DOHH2 (cell line): ENCODE measurements at regions not wholly inside any gene's neighbourhood (a gene's known extent, or its start where the extent isn't known, plus 50 kb on each side); places are given as distances from the start of the nearest gene placed in this dataset.

Experiments
- H3F3A ChIP-seq: fragments of 200-600 bp; sonication (generic), shearing (Covaris generic); 2 replicates; pipeline ENCODE4 v1.6.0; 2016; ENCODE audit warnings: antibody characterized with exemption, mild to moderate bottlenecking; ENCODE audit not compliant: control insufficient read depth, insufficient read depth
- H3K27ac ChIP-seq: fragments of 200-600 bp; sonication (generic); 2 replicates; pipeline ENCODE4 v1.5.1; 2014; ENCODE audit warnings: low read depth, mild to moderate bottlenecking, low read length, moderate library complexity
- H3K27me3 ChIP-seq: fragments of 200-600 bp; sonication (generic); 2 replicates; pipeline ENCODE4 v1.6.1; 2014; ENCODE audit warnings: mild to moderate bottlenecking, low read length, mixed read lengths; ENCODE audit not compliant: control insufficient read depth
- H3K36me3 ChIP-seq: fragments of 200-600 bp; sonication (generic); 2 replicates; pipeline ENCODE4 v1.6.1; 2014; ENCODE audit warnings: mild to moderate bottlenecking, low read length, moderate library complexity, mixed read lengths; ENCODE audit not compliant: control insufficient read depth
- H3K4me1 ChIP-seq: fragments of 200-600 bp; sonication (generic); 2 replicates; pipeline ENCODE4 v1.6.1; 2014; ENCODE audit warnings: mild to moderate bottlenecking, low read length, mixed read lengths; ENCODE audit not compliant: control insufficient read depth
- H3K4me2 ChIP-seq: fragments of 200-600 bp; sonication (generic); 2 replicates; pipeline ENCODE4 v1.6.0; 2014; ENCODE audit warnings: mild to moderate bottlenecking, low read length, moderate library complexity
- H3K4me3 ChIP-seq: fragments of 200-600 bp; sonication (generic); 2 replicates; pipeline ENCODE4 v1.5.1; 2014; ENCODE audit warnings: mild to moderate bottlenecking, low read length, mixed read lengths
- H3K79me2 ChIP-seq: fragments of 200-600 bp; sonication (generic); 2 replicates; pipeline ENCODE4 v1.6.1; 2014; ENCODE audit warnings: mild to moderate bottlenecking, low read length, mixed read lengths; ENCODE audit not compliant: control insufficient read depth
- H3K9me2 ChIP-seq: fragments of 200-600 bp; sonication (generic); replicated peaks from 2 replicates; pipeline ENCODE4 v1.6.1; 2014; ENCODE audit warnings: mild to moderate bottlenecking, low read length, mixed read lengths; ENCODE audit not compliant: control insufficient read depth
- H3K9me3 ChIP-seq: fragments of 200-600 bp; sonication (generic); 2 replicates; pipeline ENCODE4 v1.6.1; 2014; ENCODE audit warnings: antibody characterized with exemption, low read length, mixed read lengths; ENCODE audit not compliant: control insufficient read depth, insufficient read depth
- H4K20me1 ChIP-seq: fragments of 200-600 bp; sonication (generic); 2 replicates; pipeline ENCODE4 v1.6.0; 2014; ENCODE audit warnings: low read depth, mild to moderate bottlenecking, antibody characterized with exemption, low read length, moderate library complexity; ENCODE audit not compliant: control insufficient read depth, insufficient read depth
- EZH2phosphoT487 ChIP-seq: fragments of 200-600 bp; sonication (generic); IDR thresholded peaks from 2 replicates; pipeline ENCODE4 v1.6.1; 2017; ENCODE audit warnings: borderline replicate concordance, mild to moderate bottlenecking, antibody characterized with exemption, low read length, moderate library complexity, mixed read lengths
- TF ChIP-seq, protein P1 (sequence below): fragments of 200-600 bp; sonication (generic); IDR thresholded peaks from one replicate; pipeline ENCODE4 v1.5.1; 2014; ENCODE audit warnings: antibody characterized with exemption, mild to moderate bottlenecking, low read depth, low read length; ENCODE audit not compliant: poor library complexity, severe bottlenecking

DNA sequence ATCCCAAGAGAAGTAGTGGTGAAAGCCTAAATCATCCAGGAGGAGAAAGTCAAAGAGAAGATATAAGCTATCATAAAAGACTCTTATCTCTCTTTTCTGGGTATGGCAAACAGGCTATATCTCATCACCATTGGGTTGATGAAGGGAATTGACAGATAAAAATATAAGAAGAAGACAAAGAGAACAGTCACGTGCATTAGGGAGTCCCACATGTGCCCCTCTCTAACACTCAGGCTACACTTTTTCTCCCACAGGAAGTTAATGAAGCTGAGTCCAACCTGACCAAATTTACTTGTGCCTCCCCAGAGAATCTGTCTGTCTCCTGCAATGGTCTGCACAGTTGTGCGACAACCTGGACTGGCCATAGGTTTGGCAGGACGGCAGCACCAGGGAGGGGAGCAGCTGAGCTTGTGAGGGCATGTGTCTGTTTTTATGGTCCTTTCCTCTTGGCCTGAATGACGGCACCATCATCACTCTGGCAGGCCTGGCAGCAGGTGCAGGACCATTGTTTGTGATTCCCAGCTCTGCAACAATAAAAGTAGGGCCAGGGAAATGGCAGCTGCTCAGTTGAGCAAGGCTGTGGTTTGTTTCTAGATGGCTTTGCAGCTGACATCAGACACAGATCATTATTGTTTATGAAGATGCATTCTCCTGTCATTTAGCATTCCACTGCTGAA lies 144.5 kb upstream of the MCHR2 start:
- no peak overlapping the region for H3K27ac ChIP-seq
- H4K20me1 ChIP-seq = no peaks in the 10 kb centered on the region
- no peaks in the 10 kb centered on the region for H3K36me3 ChIP-seq
- H3F3A ChIP-seq = no peaks in the 10 kb centered on the region
- no peak for TF ChIP-seq EZH2phosphoT487
- TF ChIP-seq, protein P1, sequence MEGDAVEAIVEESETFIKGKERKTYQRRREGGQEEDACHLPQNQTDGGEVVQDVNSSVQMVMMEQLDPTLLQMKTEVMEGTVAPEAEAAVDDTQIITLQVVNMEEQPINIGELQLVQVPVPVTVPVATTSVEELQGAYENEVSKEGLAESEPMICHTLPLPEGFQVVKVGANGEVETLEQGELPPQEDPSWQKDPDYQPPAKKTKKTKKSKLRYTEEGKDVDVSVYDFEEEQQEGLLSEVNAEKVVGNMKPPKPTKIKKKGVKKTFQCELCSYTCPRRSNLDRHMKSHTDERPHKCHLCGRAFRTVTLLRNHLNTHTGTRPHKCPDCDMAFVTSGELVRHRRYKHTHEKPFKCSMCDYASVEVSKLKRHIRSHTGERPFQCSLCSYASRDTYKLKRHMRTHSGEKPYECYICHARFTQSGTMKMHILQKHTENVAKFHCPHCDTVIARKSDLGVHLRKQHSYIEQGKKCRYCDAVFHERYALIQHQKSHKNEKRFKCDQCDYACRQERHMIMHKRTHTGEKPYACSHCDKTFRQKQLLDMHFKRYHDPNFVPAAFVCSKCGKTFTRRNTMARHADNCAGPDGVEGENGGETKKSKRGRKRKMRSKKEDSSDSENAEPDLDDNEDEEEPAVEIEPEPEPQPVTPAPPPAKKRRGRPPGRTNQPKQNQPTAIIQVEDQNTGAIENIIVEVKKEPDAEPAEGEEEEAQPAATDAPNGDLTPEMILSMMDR = no peak
- no peaks in the 10 kb centered on the region for H3K4me1 ChIP-seq
- no peaks in the 10 kb centered on the region for H3K27me3 ChIP-seq
- H3K9me3 ChIP-seq = no peaks in the 10 kb centered on the region
- H3K4me3 ChIP-seq = no peak overlapping the region
- H3K4me2 ChIP-seq = no peak overlapping the region
- no peaks in the 10 kb centered on the region for H3K9me2 ChIP-seq
- H3K79me2 ChIP-seq = no peaks in the 10 kb centered on the region

GRCh38 chr6:100137759-100138158 lies 143.7 kb upstream of the MCHR2 start:
- TF ChIP-seq EZH2phosphoT487 = no peak
- TF ChIP-seq, protein P1 = no peak
- Histone ChIP-seq H4K20me1 (no peaks in the 10 kb centered on the region), H3F3A (no peaks in the 10 kb centered on the region), H3K27me3 (no peaks in the 10 kb centered on the region), H3K4me1 (no peaks in the 10 kb centered on the region), H3K79me2 (no peaks in the 10 kb centered on the region), H3K9me3 (no peaks in the 10 kb centered on the region), H3K4me3 (no peak overlapping the region), H3K36me3 (no peaks in the 10 kb centered on the region), H3K27ac (no peak overlapping the region), H3K9me2 (no peaks in the 10 kb centered on the region), H3K4me2 (no peak overlapping the region)

- H3K79me2 ChIP-seq = no peaks in the 10 kb centered on the region
- H3K9me3 ChIP-seq = no peaks in the 10 kb centered on the region
- no peaks in the 10 kb centered on the region for H3K36me3 ChIP-seq
- no peak overlapping the region for H3K27ac ChIP-seq
- no peaks in the 10 kb centered on the region for H4K20me1 ChIP-seq
- no peak overlapping the region for H3K4me2 ChIP-seq
- TF ChIP-seq EZH2phosphoT487 = no peak
- TF ChIP-seq, protein P1 = no peak
- H3F3A ChIP-seq = no peaks in the 10 kb centered on the region
- H3K4me3 ChIP-seq = no peak overlapping the region
- H3K4me1 ChIP-seq = no peaks in the 10 kb centered on the region
- H3K27me3 ChIP-seq = no peaks in the 10 kb centered on the region
- H3K9me2 ChIP-seq = no peaks in the 10 kb centered on the region
These were observed 142.6 kb upstream of the MCHR2 start for GRCh38 chr6:100136590-100136989.
